HUDEP-2 (cell line): ENCODE measurements at regions not wholly inside any gene's neighbourhood (a gene's known extent, or its start where the extent isn't known, plus 50 kb on each side); places are given as distances from the start of the nearest gene placed in this dataset.

ENCODE experiments used
- DNase-seq, 76 experiments: peaks; one replicate each; lab custom pipeline; 2025; ENCODE audit not compliant: unreplicated experiment in 76 of 76; lab: John Stamatoyannopoulos, UW

- no peak for DNase-seq
These were observed 1115.3 kb upstream of the IGFBP7 start for GRCh38 chr4:58225460-58225859.

GRCh38 chr4:58219179-58219578 lies 1109.0 kb upstream of the IGFBP7 start:
- no peak for DNase-seq

DNA sequence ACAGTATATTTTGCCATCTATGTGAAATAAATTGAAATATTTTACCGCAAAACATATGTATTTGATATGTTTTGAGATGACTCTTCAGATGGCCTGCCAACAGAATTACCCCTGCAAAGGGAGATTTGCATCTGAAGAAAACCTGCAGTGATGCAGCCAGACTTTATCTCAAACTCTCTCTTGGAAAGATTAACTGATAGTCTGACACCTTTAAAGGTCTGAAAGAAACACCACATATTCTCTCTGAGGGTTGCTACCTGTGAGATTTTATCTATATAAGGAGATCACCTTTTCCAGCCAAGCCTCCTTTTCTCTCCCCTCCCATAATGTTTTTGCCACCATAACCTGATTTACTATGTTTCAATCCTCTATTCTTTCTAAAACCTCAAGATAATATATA lies 1106.3 kb upstream of the IGFBP7 start:
- DNase-seq: no peak

DNA sequence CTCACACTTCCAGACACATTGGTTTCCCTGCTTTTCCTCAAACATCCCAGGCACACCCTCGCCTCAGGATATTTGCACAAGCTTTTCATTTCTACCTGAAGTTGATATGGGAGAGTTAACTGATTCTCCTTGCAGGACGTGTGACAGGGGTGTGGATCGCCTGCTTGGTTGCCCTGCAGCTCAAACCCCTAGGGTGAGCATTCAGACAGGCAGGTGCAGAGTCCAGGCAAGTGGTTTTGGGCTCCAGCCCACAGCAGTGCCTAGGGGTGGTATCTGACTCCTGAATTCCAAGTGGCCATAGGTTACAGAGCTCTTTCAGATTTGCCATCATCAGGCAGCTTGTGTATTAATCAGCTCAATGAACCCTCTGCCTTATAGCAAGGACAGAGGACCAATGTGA lies 1104.2 kb upstream of the IGFBP7 start:
- DNase-seq: no peak

GRCh38 chr4:58209551-58209950 lies 1099.4 kb upstream of the IGFBP7 start:
- DNase-seq: no peak

DNA sequence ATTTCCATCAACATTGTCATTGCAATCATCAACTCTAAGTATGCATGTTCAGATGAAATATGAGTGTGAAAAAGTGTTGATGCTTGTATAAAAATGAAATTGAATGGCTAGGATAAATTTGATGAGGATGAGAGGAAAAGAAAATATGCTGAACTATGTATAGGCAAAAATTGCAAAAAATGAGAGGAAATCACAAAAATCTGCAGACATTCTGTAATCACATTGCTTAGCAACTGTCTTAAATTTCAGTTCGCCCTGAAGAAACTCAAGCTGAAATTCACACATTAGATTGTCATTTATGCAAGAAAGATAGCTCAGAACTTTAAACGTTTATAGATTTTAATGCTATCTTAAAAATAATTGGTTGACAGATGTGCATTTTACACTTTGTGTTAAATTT lies 1098.8 kb upstream of the IGFBP7 start:
- DNase-seq: no peak

- no peak for DNase-seq
These were observed 1095.5 kb upstream of the IGFBP7 start for GRCh38 chr4:58205446-58206235.

GRCh38 chr4:58192217-58192616 lies 1082.0 kb upstream of the IGFBP7 start:
- no peak for DNase-seq

GRCh38 chr4:58191109-58191508 lies 1080.9 kb upstream of the IGFBP7 start:
- no peak for DNase-seq

GRCh38 chr4:58188316-58188715 lies 1078.1 kb upstream of the IGFBP7 start:
- DNase-seq: no peak

GRCh38 chr4:58175024-58175423 lies 1064.8 kb upstream of the IGFBP7 start:
- no peak for DNase-seq

DNA sequence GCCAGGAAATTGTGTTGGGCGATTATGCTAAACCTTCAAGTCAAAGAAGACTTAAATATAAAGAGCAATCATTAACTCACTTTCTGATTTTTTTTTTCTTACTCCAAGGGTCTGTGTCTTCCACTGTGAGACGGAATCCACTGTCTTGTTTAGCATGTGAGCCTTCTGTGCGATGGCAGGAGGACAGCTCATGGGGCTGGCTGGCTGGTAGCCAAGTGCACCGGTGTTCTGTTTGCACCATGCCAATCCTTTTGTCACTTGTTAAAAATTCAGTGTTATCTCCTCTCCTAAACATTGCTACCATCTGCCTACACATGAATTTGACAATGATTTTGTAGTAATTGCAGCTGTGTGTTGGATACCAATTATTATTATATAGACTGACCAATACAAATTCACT lies 1056.3 kb upstream of the IGFBP7 start:
- no peak for DNase-seq

DNA sequence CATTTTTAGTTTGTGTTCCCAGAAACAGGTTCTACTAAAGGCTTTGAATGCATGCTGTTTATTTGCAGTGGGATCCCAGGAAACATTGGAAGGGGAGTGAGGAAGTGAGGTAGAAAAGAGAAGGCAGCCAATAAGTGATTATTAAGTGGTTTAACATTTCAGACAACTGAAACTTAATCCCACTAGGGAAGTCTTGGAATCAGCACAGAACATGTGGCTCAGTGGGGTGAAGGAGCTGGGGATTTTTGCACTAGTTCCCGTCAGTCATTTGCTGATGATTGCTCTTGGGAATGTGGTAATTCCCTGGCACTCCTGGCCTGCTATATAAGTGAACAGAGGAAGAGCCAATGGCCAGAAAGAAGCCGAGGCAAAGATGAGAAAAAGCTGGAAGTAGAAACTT lies 1053.0 kb upstream of the IGFBP7 start:
- no peak for DNase-seq

GRCh38 chr4:58149404-58150085 lies 1039.4 kb upstream of the IGFBP7 start:
- DNase-seq: no peak

GRCh38 chr4:58144721-58145120 lies 1034.5 kb upstream of the IGFBP7 start:
- no peak for DNase-seq

- no peak for DNase-seq
These were observed 1028.8 kb upstream of the IGFBP7 start for GRCh38 chr4:58138786-58139668.

- DNase-seq: no peak
These were observed 1026.4 kb upstream of the IGFBP7 start for GRCh38 chr4:58136604-58137003.

- DNase-seq: no peak
These were observed 1017.5 kb upstream of the IGFBP7 start for GRCh38 chr4:58127680-58128079.

GRCh38 chr4:58119298-58119697 lies 1009.1 kb upstream of the IGFBP7 start:
- DNase-seq: no peak

- no peak for DNase-seq
These were observed 1002.9 kb upstream of the IGFBP7 start for GRCh38 chr4:58113126-58113525.

GRCh38 chr4:58111818-58112217 lies 1001.6 kb upstream of the IGFBP7 start:
- DNase-seq: no peak
